ENCODE measurements at regions not wholly inside any gene's neighbourhood (a gene's known extent, or its start where the extent isn't known, plus 50 kb on each side); places are given as distances from the start of the nearest gene placed in this dataset.
"Not testable (repeated sequence)": the region's sequence is repeated elsewhere in the genome, so short reads cannot be mapped to it uniquely, and the experiment has no call there.

DNA sequence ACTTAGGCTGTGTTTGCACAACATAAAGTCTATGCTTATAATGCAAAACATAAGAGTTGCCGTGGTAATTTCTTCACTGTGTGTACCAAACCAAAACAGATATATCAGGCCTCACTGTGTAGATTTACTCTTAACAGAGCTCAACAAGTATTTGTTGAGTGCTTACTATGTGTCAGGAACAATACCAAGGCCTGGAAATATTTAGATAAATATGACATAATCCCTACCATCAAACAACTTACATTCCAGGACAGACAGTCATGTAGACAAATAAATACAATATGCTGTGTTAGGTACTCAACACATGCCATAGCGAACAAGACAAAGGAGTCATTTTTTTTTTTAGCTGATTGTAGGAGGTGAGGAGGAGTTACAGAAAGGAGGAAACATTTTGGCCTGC lies 554.0 kb downstream of the NSUN3 start:
- DNase-seq (ENCODE audit: low read depth in 1 of 2, low spot score in 1 of 2): peak in 1 of 2 experiments; percentile 12
- no peak for TF ChIP-seq JUND (IDR thresholded peaks at IDR 0.05; ENCODE audit: low read depth)
- in situ Hi-C loops (cut with HindIII; ENCODE audit: low pct_unique_long_range_greater_than_20kb, low sequenced_read_pairs): no loop called here

GRCh38 chr3:94617312-94617711 lies 554.5 kb downstream of the NSUN3 start:
- in situ Hi-C loops (cut with HindIII; ENCODE audit: low pct_unique_long_range_greater_than_20kb, low sequenced_read_pairs): no loop called here
- no peak for DNase-seq (ENCODE audit: low read depth in 1 of 2, low spot score in 1 of 2)
- no peak for TF ChIP-seq JUND (IDR thresholded peaks at IDR 0.05; ENCODE audit: low read depth)

GRCh38 chr3:94619643-94620042 lies 556.8 kb downstream of the NSUN3 start:
- no peak for DNase-seq (ENCODE audit: low read depth in 1 of 2, low spot score in 1 of 2)
- in situ Hi-C loops (cut with HindIII; ENCODE audit: low pct_unique_long_range_greater_than_20kb, low sequenced_read_pairs): no loop called here
- TF ChIP-seq JUND (IDR thresholded peaks at IDR 0.05; ENCODE audit: low read depth): no peak

DNA sequence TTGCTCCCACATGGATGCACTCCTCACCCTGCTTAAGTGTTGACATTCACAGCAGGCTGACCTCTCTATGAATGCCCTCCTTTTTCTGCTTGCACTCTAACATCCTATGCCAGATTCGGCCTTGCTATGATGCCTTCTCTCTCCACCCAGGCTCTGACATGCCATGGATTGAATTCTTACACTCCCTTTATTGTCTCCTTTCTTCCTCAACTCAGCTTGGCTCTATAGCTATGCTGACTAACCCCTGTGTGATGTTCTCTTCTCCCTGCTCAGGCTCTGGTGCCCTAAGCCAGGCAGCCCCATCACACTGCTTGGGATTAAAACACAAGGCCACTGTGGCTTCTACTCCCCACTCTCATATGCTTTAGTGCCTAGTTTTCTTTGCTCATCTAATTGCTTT lies 563.7 kb downstream of the NSUN3 start:
- no peak for DNase-seq (ENCODE audit: low read depth in 1 of 2, low spot score in 1 of 2)
- in situ Hi-C loops (cut with HindIII; ENCODE audit: low pct_unique_long_range_greater_than_20kb, low sequenced_read_pairs): no loop called here
- TF ChIP-seq JUND (IDR thresholded peaks at IDR 0.05; ENCODE audit: low read depth): no peak

DNA sequence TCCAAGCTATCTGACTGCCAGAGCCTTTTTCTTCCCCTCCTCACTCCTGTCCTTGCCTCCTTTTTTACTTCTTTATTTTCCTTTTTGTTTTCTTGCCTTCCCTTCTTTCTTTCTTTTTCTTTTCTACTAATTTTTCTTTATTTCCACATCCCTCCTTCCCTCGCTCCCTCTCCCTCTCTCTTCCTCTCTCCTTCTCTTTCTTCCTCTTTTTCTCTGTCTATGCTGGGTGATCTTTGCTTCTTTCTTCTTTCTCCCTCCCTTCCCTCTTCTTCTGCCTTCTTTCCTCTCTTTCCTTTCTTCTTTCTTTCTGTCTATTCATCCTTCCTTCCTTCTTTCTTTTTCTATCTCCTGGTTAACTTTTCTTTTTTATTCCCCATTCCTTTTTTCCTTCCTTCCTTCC lies 564.8 kb downstream of the NSUN3 start:
- TF ChIP-seq JUND (IDR thresholded peaks at IDR 0.05; ENCODE audit: low read depth): no peak
- no peak for DNase-seq (ENCODE audit: low read depth in 1 of 2, low spot score in 1 of 2)
- in situ Hi-C loops (cut with HindIII; ENCODE audit: low pct_unique_long_range_greater_than_20kb, low sequenced_read_pairs): no loop called here

GRCh38 chr3:94643400-94643799 lies 580.5 kb downstream of the NSUN3 start:
- in situ Hi-C loops (cut with HindIII; ENCODE audit: low pct_unique_long_range_greater_than_20kb, low sequenced_read_pairs): no loop called here
- no peak for DNase-seq (ENCODE audit: low read depth in 1 of 2, low spot score in 1 of 2)
- no peak for TF ChIP-seq JUND (IDR thresholded peaks at IDR 0.05; ENCODE audit: low read depth)

- TF ChIP-seq JUND (IDR thresholded peaks at IDR 0.05; ENCODE audit: low read depth): no peak
- DNase-seq (ENCODE audit: low read depth in 1 of 2, low spot score in 1 of 2): no peak
- in situ Hi-C loops (cut with HindIII; ENCODE audit: low pct_unique_long_range_greater_than_20kb, low sequenced_read_pairs): no loop called here
Observed at GRCh38 chr3:94645790-94646189, 582.9 kb downstream of the NSUN3 start.

- in situ Hi-C loops (cut with HindIII; ENCODE audit: low pct_unique_long_range_greater_than_20kb, low sequenced_read_pairs): no loop called here
- TF ChIP-seq JUND (IDR thresholded peaks at IDR 0.05; ENCODE audit: low read depth): no peak
- DNase-seq (ENCODE audit: low read depth in 1 of 2, low spot score in 1 of 2): peak in 1 of 2 experiments; percentile 2
Observed at GRCh38 chr3:94647131-94647530, 584.3 kb downstream of the NSUN3 start.

GRCh38 chr3:94648270-94649180 lies 585.7 kb downstream of the NSUN3 start:
- in situ Hi-C loops (cut with HindIII; ENCODE audit: low pct_unique_long_range_greater_than_20kb, low sequenced_read_pairs); DNase-seq (ENCODE audit: low read depth in 1 of 2, low spot score in 1 of 2): not testable (repeated sequence)

DNA sequence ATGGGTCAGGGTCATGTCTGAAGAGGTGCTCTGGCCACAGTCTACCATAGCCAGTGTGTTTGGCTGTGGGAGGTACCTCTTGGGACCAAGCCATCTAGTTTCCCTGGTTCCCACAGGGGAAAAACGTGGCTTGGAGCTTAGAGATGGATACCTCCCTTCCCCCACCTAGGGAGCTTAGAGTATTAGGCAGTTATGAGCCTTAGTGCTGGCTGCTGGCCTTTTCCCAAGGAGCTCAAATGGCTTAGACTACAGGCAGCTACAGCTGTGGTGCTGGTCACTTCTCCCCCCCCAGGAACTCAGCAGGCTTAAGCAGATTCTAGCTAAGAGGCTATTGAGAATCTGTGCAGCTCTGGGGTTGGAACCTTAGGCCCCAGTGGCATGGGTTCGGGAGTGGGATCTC lies 591.2 kb downstream of the NSUN3 start:
- DNase-seq (ENCODE audit: low read depth in 1 of 2, low spot score in 1 of 2): no peak
- in situ Hi-C loops (cut with HindIII; ENCODE audit: low pct_unique_long_range_greater_than_20kb, low sequenced_read_pairs): no loop called here
- no peak for TF ChIP-seq JUND (IDR thresholded peaks at IDR 0.05; ENCODE audit: low read depth)

DNA sequence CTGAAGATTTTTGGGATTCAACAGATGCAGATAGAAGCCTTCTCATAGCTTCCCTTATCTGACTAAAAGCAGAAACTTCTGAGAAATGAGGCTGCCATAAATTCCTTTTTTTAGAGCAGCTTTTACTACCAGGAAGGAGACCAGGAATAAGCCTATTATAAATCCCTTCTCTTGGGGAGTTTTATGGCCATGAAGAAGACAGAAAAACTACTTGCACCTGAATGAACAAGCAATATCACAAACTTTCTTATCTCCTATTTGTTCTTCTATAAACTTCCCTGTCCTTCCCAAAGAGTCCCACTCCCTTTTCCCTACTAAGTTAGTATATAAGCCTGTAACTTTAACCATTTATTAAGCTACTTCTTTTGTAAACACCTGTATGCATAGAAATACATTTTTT lies 603.1 kb downstream of the NSUN3 start:
- DNase-seq (ENCODE audit: low read depth in 1 of 2, low spot score in 1 of 2): no peak
- in situ Hi-C loops (cut with HindIII; ENCODE audit: low pct_unique_long_range_greater_than_20kb, low sequenced_read_pairs): no loop called here
- TF ChIP-seq JUND (IDR thresholded peaks at IDR 0.05; ENCODE audit: low read depth): no peak

- in situ Hi-C loops (cut with HindIII; ENCODE audit: low pct_unique_long_range_greater_than_20kb, low sequenced_read_pairs): no loop called here
- TF ChIP-seq JUND (IDR thresholded peaks at IDR 0.05; ENCODE audit: low read depth): no peak
- no peak for DNase-seq (ENCODE audit: low read depth in 1 of 2, low spot score in 1 of 2)
Observed at GRCh38 chr3:94671078-94671477, 608.2 kb downstream of the NSUN3 start.

DNA sequence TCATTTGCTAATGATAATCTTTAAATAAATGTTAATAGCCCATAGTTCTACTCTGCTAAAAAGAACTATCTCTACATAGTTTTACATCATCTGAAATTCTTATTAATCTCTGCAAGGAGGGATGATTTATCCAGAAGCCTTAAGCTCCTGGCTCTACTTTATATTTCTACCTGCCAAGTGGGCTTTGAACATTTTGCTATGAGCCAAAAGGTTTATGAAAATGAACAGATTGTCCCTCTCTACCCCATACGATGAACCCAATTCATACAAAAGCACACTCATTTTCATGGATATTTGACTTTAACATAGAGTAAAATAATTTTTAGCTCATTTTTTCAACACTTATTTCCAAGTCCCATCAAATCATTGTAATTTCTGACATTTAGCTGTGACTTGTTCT lies 611.0 kb downstream of the NSUN3 start:
- in situ Hi-C loops (cut with HindIII; ENCODE audit: low pct_unique_long_range_greater_than_20kb, low sequenced_read_pairs): no loop called here
- no peak for DNase-seq (ENCODE audit: low read depth in 1 of 2, low spot score in 1 of 2)
- TF ChIP-seq JUND (IDR thresholded peaks at IDR 0.05; ENCODE audit: low read depth): no peak

- no peak for DNase-seq (ENCODE audit: low read depth in 1 of 2, low spot score in 1 of 2)
- TF ChIP-seq JUND (IDR thresholded peaks at IDR 0.05; ENCODE audit: low read depth): no peak
- in situ Hi-C loops (cut with HindIII; ENCODE audit: low pct_unique_long_range_greater_than_20kb, low sequenced_read_pairs): no loop called here
Observed at GRCh38 chr3:94686208-94686607, 623.3 kb downstream of the NSUN3 start.

Measured in T47D (cell line).